ENCODE measurements at regions not wholly inside any gene's neighbourhood (a gene's known extent, or its start where the extent isn't known, plus 50 kb on each side); places are given as distances from the start of the nearest gene placed in this dataset.
"Not testable (repeated sequence)": the region's sequence is repeated elsewhere in the genome, so short reads cannot be mapped to it uniquely, and the experiment has no call there.

GRCh38 chr22:23436354-23437106 lies 143.6 kb downstream of the IGLL1 start:
- not testable (repeated sequence) for DNase-seq

GRCh38 chr22:23435186-23435585 lies 144.9 kb downstream of the IGLL1 start:
- DNase-seq: not testable (repeated sequence)

- DNase-seq: not testable (repeated sequence)
These were observed 145.8 kb downstream of the IGLL1 start for GRCh38 chr22:23434198-23434830.

- DNase-seq: peak; percentile 10
These were observed 146.7 kb downstream of the IGLL1 start for GRCh38 chr22:23433127-23434005.

- DNase-seq: not testable (repeated sequence)
These were observed 147.4 kb downstream of the IGLL1 start for GRCh38 chr22:23432719-23433118.

GRCh38 chr22:23431337-23432072 lies 148.6 kb downstream of the IGLL1 start:
- no peak for DNase-seq

GRCh38 chr22:23424551-23425068 lies 155.5 kb downstream of the IGLL1 start:
- not testable (repeated sequence) for DNase-seq

GRCh38 chr22:23424031-23424430 lies 156.1 kb downstream of the IGLL1 start:
- DNase-seq: no peak

GRCh38 chr22:23422281-23422680 lies 157.8 kb downstream of the IGLL1 start:
- DNase-seq: not testable (repeated sequence)

GRCh38 chr22:23421300-23421699 lies 158.8 kb downstream of the IGLL1 start:
- DNase-seq: not testable (repeated sequence)

GRCh38 chr22:23419931-23420330 lies 160.2 kb downstream of the IGLL1 start:
- no peak for DNase-seq

- DNase-seq: no peak
These were observed 160.9 kb downstream of the IGLL1 start for GRCh38 chr22:23419171-23419570.

- no peak for DNase-seq
These were observed 161.8 kb downstream of the IGLL1 start for GRCh38 chr22:23418159-23418788.

GRCh38 chr22:23417327-23417726 lies 162.8 kb downstream of the IGLL1 start:
- DNase-seq: not testable (repeated sequence)

- DNase-seq: not testable (repeated sequence)
These were observed 163.9 kb downstream of the IGLL1 start for GRCh38 chr22:23416169-23416690.

GRCh38 chr22:23415490-23415851 lies 164.6 kb downstream of the IGLL1 start:
- DNase-seq: no peak

GRCh38 chr22:23414727-23415489 lies 165.2 kb downstream of the IGLL1 start:
- DNase-seq: no peak

GRCh38 chr22:23411739-23412138 lies 168.4 kb downstream of the IGLL1 start:
- DNase-seq: no peak

- no peak for DNase-seq
These were observed 169.7 kb downstream of the IGLL1 start for GRCh38 chr22:23410411-23410810.

- no peak for DNase-seq
These were observed 170.1 kb downstream of the IGLL1 start for GRCh38 chr22:23409976-23410375.

GRCh38 chr22:23408321-23408720 lies 171.8 kb downstream of the IGLL1 start:
- no peak for DNase-seq

Measured in effector CD8-positive, alpha-beta T cell (primary cell).